HG03135 (cell line): ENCODE measurements at regions not wholly inside any gene's neighbourhood (a gene's known extent, or its start where the extent isn't known, plus 50 kb on each side); places are given as distances from the start of the nearest gene placed in this dataset.

Experiments
- ATAC-seq: cut with Tn5 transposase; IDR thresholded peaks from one replicate; pipeline ENCODE4 v1.9.1; 2021; ENCODE audit warnings: mild to moderate bottlenecking, moderate library complexity; ENCODE audit not compliant: unreplicated experiment

DNA sequence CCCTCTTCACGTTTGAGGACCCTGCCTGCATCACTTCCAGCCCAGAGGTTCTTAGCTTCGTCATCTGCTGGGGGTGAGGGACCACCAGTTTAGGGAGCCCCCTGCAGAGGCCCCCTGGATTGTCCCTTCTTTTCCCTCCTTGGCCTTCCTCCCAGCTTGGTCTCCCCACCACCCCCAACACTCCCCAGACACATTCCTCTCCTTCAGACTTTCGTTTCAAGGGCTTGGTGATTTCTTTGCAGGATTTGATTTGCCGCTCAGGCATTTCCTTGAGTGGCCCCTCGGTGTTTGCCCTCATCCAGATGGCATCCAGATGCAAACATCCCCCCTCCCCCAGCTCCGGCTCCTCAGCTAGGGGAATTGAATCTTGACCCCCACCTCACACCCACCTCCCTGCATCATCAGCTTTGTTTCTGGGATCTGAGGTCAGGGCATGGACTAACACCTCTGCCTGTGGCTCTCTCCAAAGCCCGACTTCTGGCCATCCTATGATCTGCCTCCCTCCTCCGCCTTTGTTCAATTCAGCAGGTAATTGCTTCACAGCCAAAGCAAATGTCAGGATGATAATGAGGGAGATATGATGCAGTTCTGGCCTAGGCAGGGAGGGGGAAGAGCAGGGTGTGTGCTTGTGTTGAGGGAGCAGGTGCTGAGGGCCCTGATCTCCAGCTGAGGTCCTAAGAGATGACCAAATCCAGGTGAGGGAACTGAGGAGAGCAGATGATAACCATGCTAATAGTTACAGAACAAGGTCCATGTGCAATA is 141.5 kb downstream of the VEGFA start:
- ATAC-seq, result no peak

DNA sequence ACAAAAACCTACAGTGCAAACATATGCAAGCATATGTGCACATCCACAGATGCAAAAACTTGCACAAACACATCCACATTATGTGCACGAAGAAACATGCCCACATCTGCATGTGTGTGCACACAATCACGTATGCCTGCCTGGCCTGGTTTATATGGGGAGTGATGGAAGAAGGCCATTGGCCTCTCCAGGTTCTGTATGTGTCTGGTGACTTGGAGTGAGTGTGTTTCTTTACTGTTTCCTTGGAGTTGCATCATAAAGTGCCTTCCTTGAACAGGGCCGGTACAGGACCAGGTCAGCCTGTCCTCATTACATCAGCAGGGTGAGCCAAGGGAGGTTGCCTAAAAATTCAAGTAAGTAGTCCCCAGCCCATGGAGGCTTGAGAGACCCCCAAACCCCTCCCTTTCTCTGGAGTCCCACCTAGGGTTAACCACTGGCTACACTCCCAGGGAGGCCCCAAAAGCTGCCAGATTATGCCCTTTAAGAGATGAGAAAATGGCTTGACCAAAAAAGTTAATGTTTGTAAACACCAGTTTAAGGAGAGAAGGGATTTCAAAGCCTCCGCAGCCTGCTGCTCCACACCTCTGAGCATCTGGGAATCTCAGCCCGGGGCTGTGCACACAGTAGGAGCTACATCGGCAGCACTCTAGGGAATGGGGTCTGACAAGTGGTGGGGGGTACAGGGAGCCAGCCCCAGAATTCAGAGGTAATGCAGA is 140.8 kb downstream of the VEGFA start:
- no peak for ATAC-seq

DNA sequence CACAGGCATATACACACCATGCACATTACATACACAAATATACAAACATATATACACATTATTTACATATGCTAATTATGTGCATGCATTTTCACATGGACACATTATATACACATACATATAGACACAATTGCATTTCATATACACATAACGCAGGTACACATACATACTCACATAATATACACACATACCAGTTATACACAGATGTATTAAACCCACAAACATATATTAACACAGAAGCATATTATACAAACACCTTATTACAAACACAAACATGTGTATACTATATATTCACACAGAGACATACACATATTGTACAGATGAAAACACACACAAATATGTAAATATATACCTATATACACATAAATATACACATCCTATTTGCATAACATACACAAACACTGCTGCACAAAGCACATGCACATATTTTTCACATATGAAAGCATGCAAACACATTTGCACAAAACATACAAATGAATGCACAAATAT is 140.2 kb downstream of the VEGFA start:
- ATAC-seq, result no peak

- no peak for ATAC-seq
These were observed 139.6 kb downstream of the VEGFA start for GRCh38 chr6:43909474-43910148.

- ATAC-seq, result no peak
These were observed 137.9 kb downstream of the VEGFA start for GRCh38 chr6:43907789-43908472.

- ATAC-seq, result no peak
These were observed 137.3 kb downstream of the VEGFA start for GRCh38 chr6:43907312-43907711.

DNA sequence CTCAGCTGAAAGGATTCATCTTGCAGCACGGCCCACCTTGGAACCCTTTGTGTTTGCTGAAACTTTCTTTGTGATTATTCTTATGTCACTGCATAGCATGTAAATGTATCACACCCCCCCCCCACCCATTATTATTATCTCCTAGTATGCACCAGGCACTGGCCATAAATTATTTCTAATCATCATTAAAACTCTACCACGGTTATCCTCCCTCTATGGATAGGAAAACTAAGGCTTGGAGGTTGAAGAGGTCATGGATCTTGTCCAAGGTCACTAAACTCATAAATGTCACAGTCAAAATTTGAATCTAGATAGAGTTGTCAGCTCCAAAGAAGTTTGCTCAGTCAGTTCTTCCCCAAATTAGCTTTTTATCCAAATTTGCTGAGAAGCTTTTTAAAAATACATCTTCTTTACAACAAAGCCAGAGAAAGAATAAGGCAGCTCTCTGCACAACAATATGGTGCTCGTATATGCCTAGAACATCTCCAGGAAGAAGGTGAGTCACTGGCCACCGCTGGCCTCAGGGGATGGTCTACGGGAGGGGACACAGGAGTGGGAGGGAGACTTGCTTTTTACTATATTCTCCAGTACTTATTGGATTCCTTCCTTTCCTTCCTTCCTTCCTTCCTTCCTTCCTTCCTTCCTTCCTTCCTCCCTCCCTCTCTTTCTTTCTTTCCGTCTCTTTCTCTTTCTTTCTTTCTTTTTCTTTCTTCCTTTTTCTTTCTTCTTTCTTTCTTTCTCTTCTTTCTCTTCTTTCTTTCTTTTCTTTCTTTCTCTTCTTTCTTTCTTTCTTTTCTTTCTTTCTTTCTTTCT is 134.5 kb downstream of the VEGFA start:
- ATAC-seq, result no peak

- ATAC-seq, result no peak
These were observed 133.8 kb downstream of the VEGFA start for GRCh38 chr6:43903739-43904290.

DNA sequence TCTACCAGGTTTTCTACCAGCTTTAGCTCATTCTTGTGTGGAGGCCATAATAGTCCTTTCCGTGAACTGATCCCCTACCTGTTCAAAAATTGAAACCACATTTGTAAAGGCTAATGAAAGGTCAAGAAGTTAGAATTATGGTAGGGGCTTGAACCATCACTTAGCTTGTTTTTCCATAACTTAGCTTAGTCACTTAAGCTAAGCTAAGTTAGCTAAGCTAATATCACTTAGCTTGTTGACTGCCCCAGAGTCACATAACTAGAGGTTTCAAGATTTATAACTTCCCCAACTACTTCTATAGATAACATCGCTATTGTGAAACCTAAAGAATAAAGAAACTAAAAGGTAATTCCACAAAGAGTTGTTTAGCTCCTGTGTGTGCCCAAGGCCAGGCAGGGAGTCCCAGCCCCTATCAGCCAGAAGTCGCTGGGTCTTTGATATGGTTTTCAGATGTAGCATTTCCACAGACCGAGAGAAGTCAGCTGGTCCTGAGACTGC is 131.8 kb downstream of the VEGFA start:
- no peak for ATAC-seq

GRCh38 chr6:43900916-43901732 is 131.1 kb downstream of the VEGFA start:
- no peak for ATAC-seq

GRCh38 chr6:43900560-43900915 is 130.5 kb downstream of the VEGFA start:
- no peak for ATAC-seq

GRCh38 chr6:43899830-43900229 is 129.8 kb downstream of the VEGFA start:
- ATAC-seq, result no peak

DNA sequence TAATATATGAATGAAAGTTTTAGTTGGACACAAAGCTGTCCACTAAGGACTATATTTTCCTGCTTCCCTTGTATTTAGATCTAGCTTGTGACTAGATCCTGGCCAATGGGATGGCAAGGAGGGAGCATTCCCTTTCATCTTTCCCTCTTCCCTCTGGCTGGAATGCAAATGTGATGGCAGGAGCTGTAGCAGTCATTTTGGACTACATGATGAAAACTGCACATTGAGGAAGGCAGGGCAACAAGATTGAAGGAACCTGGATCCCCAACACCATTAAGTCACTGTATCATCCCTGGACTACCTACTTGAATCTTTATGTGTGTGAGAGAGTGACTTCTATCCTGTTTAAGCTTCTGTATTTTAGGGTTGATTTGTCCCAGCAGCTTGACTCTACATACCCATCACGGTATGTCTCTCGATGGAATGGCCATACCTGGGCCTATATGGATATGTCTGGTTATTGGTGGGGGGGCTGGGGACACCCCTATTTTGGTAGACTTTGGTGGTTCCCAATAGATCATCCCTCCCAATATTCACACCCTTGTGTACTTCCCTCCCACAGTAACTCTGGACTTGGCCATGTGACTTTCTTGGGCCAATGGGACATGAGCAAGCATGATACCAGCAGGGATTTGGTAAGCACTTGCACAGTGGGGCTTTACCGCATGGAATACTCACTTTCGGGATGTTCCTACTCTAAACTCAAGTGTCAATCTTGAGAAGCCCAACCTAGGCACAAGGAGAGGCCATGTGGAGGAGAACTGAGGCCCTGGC is 128.5 kb downstream of the VEGFA start:
- no peak for ATAC-seq

GRCh38 chr6:43897571-43898302 is 127.7 kb downstream of the VEGFA start:
- no peak for ATAC-seq

DNA sequence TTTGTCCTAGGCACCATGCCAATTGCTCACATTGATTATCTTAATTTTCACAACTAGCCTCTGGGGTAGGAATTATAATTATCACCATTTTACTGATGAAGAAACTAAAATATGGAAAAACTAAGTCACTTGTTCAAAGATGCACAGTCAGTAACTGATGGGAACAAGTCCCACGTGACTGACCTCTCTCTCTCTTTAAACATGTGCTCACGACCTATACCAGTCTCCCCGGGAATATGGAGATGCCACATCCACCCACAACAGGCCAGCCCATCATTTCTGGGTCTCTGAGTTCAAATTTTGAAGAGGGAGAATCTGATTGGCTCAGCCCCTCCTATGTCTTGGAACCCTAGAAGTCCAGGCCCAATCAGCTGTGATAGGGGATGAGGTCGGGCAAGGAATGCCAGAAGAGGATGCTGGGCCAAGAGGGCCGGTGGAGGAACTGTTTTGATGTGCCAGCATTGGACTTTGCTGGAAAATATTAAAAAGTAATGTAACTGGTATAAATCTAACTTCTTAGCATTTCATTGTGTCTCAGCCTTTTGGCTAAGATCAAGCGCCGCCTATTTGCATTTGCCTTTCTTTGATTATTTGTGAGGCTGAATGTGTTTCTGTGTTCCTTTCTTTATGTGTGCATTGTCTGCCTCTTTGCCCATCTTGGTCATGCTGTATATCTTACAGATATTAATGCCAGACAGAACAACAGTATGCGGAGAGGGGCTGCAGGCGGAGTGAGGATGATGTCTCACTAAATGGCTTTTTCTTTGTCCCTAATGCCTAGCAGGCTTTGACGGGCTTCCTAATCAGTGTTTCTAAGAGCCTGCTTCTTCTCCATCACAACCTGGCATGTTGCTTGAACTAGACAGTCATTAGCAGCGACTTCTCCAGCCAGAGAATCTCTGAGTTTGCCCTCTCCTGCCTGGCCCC is 126.6 kb downstream of the VEGFA start:
- ATAC-seq, result no peak

DNA sequence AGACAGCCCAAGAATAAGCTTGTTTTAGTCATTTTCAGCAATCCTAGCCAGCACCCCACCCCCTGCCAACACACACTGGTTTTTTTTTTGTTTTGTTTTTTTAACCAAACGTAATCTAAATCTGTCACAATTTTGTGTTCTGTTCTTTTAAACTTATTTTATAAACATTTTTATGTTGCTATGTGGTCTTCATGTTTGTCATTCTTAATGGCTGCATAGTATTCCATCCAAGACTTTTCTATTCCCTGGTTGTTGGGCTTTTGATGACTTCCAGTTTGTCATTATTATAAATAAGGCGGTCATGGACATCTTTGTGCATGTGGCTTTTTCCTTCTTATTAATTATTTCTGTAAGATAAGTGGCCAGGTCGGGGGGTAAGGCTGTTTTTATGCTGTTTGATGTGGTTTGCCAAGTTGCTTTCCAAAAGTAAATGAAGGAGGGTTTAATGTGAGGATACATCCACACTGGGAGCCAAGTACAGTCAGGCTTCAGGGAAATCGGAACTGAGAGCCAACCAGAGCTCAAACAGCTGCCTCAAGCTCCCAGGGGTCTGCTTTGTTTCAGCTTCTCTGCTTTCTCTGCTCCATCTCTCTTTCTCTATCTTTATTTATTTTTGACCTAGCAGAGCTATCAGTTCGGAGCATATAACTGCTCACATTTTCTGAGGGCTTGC is 125.8 kb downstream of the VEGFA start:
- ATAC-seq, result no peak
